IMR-90 (cell line): ENCODE measurements at regions not wholly inside any gene's neighbourhood (a gene's known extent, or its start where the extent isn't known, plus 50 kb on each side); places are given as distances from the start of the nearest gene placed in this dataset.

Experiments used
- ATAC-seq: fragments of 200-7000 bp; cut with Tn5 transposase; 2 replicates; pipeline ENCODE4 v1.9.1; 2020; ENCODE audit warnings: low read depth, mild to moderate bottlenecking, moderate library complexity
- BruUV-seq: library from RNA; stranded (reverse); fragments of 400-500 nt; replicated peaks from 2 replicates; lab custom pipeline; 2021; lab: Mats Ljungman, UMichigan
- CTCF ChIA-PET: fragments of 300-600 bp; formaldehyde crosslinking; extraction: SDS; loops from one replicate; lab custom pipeline; 2021; ENCODE audit warnings: antibody characterized with exemption; lab: Yijun Ruan, JAX
- POLR2A ChIA-PET: fragments of 300-600 bp; sonication (Branson Sonifier 250); formaldehyde crosslinking; loops from one replicate; lab custom pipeline; 2022; ENCODE audit warnings: antibody characterized with exemption; ENCODE audit not compliant: unreplicated experiment; lab: Charles Lee
- DNase-seq: peaks from one replicate; pipeline ENCODE4 v3.0.0; 2013
- H2AFZ ChIP-seq: replicated peaks from 2 replicates; pipeline ENCODE3; 2013; ENCODE audit warnings: low read length, mild to moderate bottlenecking; ENCODE audit not compliant: poor library complexity
- H2AK5ac ChIP-seq: 2 replicates; pipeline ENCODE4 v1.6.1; 2013; ENCODE audit warnings: low read depth, low read length, inconsistent platforms
- H2AK9ac ChIP-seq: replicated peaks from 2 replicates; pipeline ENCODE3; 2013; ENCODE audit warnings: mild to moderate bottlenecking, low read depth, low read length, moderate library complexity; ENCODE audit not compliant: poor library complexity
- H2BK120ac ChIP-seq: 2 replicates; pipeline ENCODE4 v1.6.1; 2013; ENCODE audit warnings: low read depth, low read length, inconsistent platforms
- H2BK15ac ChIP-seq: 3 replicates; pipeline ENCODE4 v1.6.1; 2013; ENCODE audit warnings: low read depth, low read length, inconsistent platforms
- H2BK20ac ChIP-seq: 2 replicates; pipeline ENCODE4 v1.6.1; 2013; ENCODE audit warnings: low read depth, mild to moderate bottlenecking, inconsistent platforms, low read length, moderate library complexity
- H2BK5ac ChIP-seq: 2 replicates; pipeline ENCODE4 v1.6.1; 2013; ENCODE audit warnings: mild to moderate bottlenecking, low read depth, low read length, inconsistent platforms; ENCODE audit not compliant: poor library complexity, severe bottlenecking
- H3K14ac ChIP-seq: replicated peaks from 2 replicates; pipeline ENCODE4 v1.6.1; 2013; ENCODE audit warnings: low read depth, low read length, inconsistent platforms
- H3K18ac ChIP-seq: 2 replicates; pipeline ENCODE4 v1.6.1; 2013; ENCODE audit warnings: low read depth, low read length, control low read depth
- H3K23ac ChIP-seq: 2 replicates; pipeline ENCODE4 v1.6.1; 2013; ENCODE audit warnings: low read depth, low read length, inconsistent platforms
- H3K27ac ChIP-seq: 2 replicates; pipeline ENCODE4 v1.5.1; 2013; ENCODE audit warnings: mild to moderate bottlenecking, control low read depth, low read length; ENCODE audit not compliant: insufficient read depth
- H3K27me3 ChIP-seq: 2 replicates; pipeline ENCODE4 v1.6.1; 2013; ENCODE audit warnings: low read length; ENCODE audit not compliant: control insufficient read depth, insufficient read depth
- H3K36me3 ChIP-seq: 2 replicates; pipeline ENCODE4 v1.6.1; 2013; ENCODE audit warnings: low read length, mixed read lengths; ENCODE audit not compliant: control insufficient read depth, insufficient read depth
- H3K4ac ChIP-seq: 2 replicates; pipeline ENCODE4 v1.6.1; 2013; ENCODE audit warnings: low read depth, low read length, inconsistent platforms
- H3K4me1 ChIP-seq: 2 replicates; pipeline ENCODE4 v1.6.1; 2013; ENCODE audit warnings: low read length, mixed read lengths; ENCODE audit not compliant: control insufficient read depth, insufficient read depth
- H3K4me2 ChIP-seq: 2 replicates; pipeline ENCODE4 v1.6.1; 2013; ENCODE audit warnings: low read depth, mild to moderate bottlenecking, control low read depth, low read length, moderate library complexity
- H3K4me3 ChIP-seq: 2 replicates; pipeline ENCODE4 v1.5.1; 2013; ENCODE audit warnings: low read depth, mild to moderate bottlenecking, control low read depth, low read length, moderate library complexity; ENCODE audit not compliant: insufficient read depth
- H3K56ac ChIP-seq: 2 replicates; pipeline ENCODE4 v1.6.1; 2013; ENCODE audit warnings: low read length, inconsistent platforms; ENCODE audit not compliant: insufficient read depth; ENCODE audit errors: extremely low read depth
- H3K79me1 ChIP-seq, 2 experiments: 2 replicates each; pipeline ENCODE4 v1.6.1; 2013; ENCODE audit warnings: low read length in 2 of 2, inconsistent platforms in 1 of 2, low read depth in 1 of 2
- H3K9ac ChIP-seq: 2 replicates; pipeline ENCODE4 v1.6.1; 2013; ENCODE audit warnings: low read depth, low read length, control low read depth
- H3K9me1 ChIP-seq: 2 replicates; pipeline ENCODE4 v1.6.1; 2013; ENCODE audit warnings: low read length, inconsistent platforms; ENCODE audit not compliant: insufficient read depth
- H3K9me3 ChIP-seq: 2 replicates; pipeline ENCODE4 v1.6.1; 2013; ENCODE audit warnings: low read length; ENCODE audit not compliant: control insufficient read depth, insufficient read depth
- H4K20me1 ChIP-seq: 2 replicates; pipeline ENCODE4 v1.6.1; 2013; ENCODE audit warnings: low read length, inconsistent platforms; ENCODE audit not compliant: insufficient read depth
- H4K5ac ChIP-seq: 2 replicates; pipeline ENCODE4 v1.6.1; 2013; ENCODE audit warnings: mild to moderate bottlenecking, low read depth, low read length, control low read depth
- H4K8ac ChIP-seq, 2 experiments: 2 replicates each; pipeline ENCODE4 v1.6.1; 2013; ENCODE audit warnings: low read depth in 2 of 2, low read length in 2 of 2, control low read depth in 1 of 2, inconsistent platforms in 1 of 2
- H4K91ac ChIP-seq: 2 replicates; pipeline ENCODE4 v1.6.1; 2013; ENCODE audit warnings: low read depth, low read length, inconsistent platforms; ENCODE audit not compliant: insufficient read depth
- BHLHE40 ChIP-seq: fragments of 150-350 bp; IDR thresholded peaks from 2 replicates; pipeline ENCODE4 v1.6.1; 2016; ENCODE audit warnings: mild to moderate bottlenecking, low read depth, low read length
- MAFK ChIP-seq: IDR thresholded peaks from 2 replicates; pipeline ENCODE4 v1.6.1; 2012; ENCODE audit warnings: low read depth, low read length, improper control_type of control experiment
- POLR2A ChIP-seq: IDR thresholded peaks from 2 replicates; pipeline ENCODE4 v1.6.1; 2012; ENCODE audit warnings: mild to moderate bottlenecking, low read depth, low read length
- RAD21 ChIP-seq: IDR thresholded peaks from 2 replicates; pipeline ENCODE4 v1.6.1; 2012; ENCODE audit warnings: low read length, improper control_type of control experiment
- RCOR1 ChIP-seq: IDR thresholded peaks from 2 replicates; pipeline ENCODE4 v1.6.1; 2012; ENCODE audit warnings: mild to moderate bottlenecking, low read length, improper control_type of control experiment; ENCODE audit not compliant: insufficient replicate concordance
- WGBS, 2 experiments: methylation state at CpG; one replicate each; pipeline versions ENCODE4 v1.1.5 to v1.1.7; 2013; ENCODE audit warnings: missing lambda C conversion rate in 2 of 2; ENCODE audit not compliant: insufficient read length in 1 of 2; ENCODE audit errors: extremely low coverage in 2 of 2; 5-methylcytosine and 5-hydroxymethylcytosine counted together
- dilution Hi-C: fragments of 300-500 bp; cut with HindIII; formaldehyde crosslinking; loops from one replicate; pipeline ENCODE4 v1.14.3; 2018; ENCODE audit warnings: low sequenced_read_pairs; ENCODE audit not compliant: unreplicated experiment
- in situ Hi-C: fragments of 300-500 bp; cut with MboI; formaldehyde crosslinking; loops from 3 replicates; pipeline ENCODE4 v1.14.3; 2019; ENCODE audit warnings: low sequenced_read_pairs, inconsistent platforms, mixed read lengths
- intact Hi-C: fragments of 100-400 bp; cut with micrococcal nuclease; formaldehyde crosslinking; loops from 2 replicates; pipeline ENCODE4 v1.10.0; 2022

- 0% methylated on average over 1 of the region's 2 CpGs; no CpG with 5 or more reads in 1 of the 2 experiments for WGBS, 2 experiments
- ATAC-seq, result no peak
- in situ Hi-C loops, result no loop called here
These were observed 174.1 kb downstream of the SATB1 start for GRCh38 chr3:18250991-18251390.

More at GRCh38 chr3:18250991-18251390, 174.1 kb downstream of the SATB1 start:
- no peak overlapping the region for H2BK120ac ChIP-seq
- no peaks in the 10 kb centered on the region for H3K9me3 ChIP-seq
- H3K79me1 ChIP-seq, result no peaks in the 10 kb centered on the region
- no peaks in the 10 kb centered on the region for H3K9me1 ChIP-seq
- ChIA-PET CTCF (no interaction called here), POLR2A (no interaction called here)
- DNase-seq, result no peak
- no peak for TF ChIP-seq BHLHE40
- TF ChIP-seq RCOR1, result no peak
- TF ChIP-seq MAFK, result no peak
- TF ChIP-seq RAD21, result no peak
- no peak for TF ChIP-seq POLR2A
- no peaks in the 10 kb centered on the region for H4K20me1 ChIP-seq
- H3K9ac ChIP-seq, result no peak overlapping the region
- no peak overlapping the region for H3K27ac ChIP-seq
- no TSS peak for BruUV-seq
- H4K91ac ChIP-seq, result no peak overlapping the region
- no peaks in the 10 kb centered on the region for H3K36me3 ChIP-seq
- no peak overlapping the region for H3K4me2 ChIP-seq
- no peak overlapping the region for H4K5ac ChIP-seq
- no peak overlapping the region for H3K14ac ChIP-seq
- no peak overlapping the region for H3K4me3 ChIP-seq
- no peak overlapping the region for H3K4ac ChIP-seq
- no peak overlapping the region for H4K8ac ChIP-seq
- no peak overlapping the region for H3K56ac ChIP-seq
- H2AK9ac ChIP-seq, result no peak overlapping the region
- H2BK5ac ChIP-seq, result no peak overlapping the region
- no peaks in the 10 kb centered on the region for H3K27me3 ChIP-seq
- H2BK20ac ChIP-seq, result no peak overlapping the region
- H2BK15ac ChIP-seq, result no peak overlapping the region
- intact Hi-C loops, result no loop called here
- no peak overlapping the region for H2AFZ ChIP-seq
- H2AK5ac ChIP-seq, result no peak overlapping the region
- no peak overlapping the region for H3K18ac ChIP-seq
- dilution Hi-C loops, result no loop called here
- H3K4me1 ChIP-seq, result no peaks in the 10 kb centered on the region
- H3K23ac ChIP-seq, result no peak overlapping the region
